NCI-H1048 (cell line): ENCODE measurements at regions not wholly inside any gene's neighbourhood (a gene's known extent, or its start where the extent isn't known, plus 50 kb on each side); places are given as distances from the start of the nearest gene placed in this dataset.
"Not testable (repeated sequence)": the region's sequence is repeated elsewhere in the genome, so short reads cannot be mapped to it uniquely, and the experiment has no call there.

Experiments
- DNase-seq: peaks from one replicate; lab custom pipeline; 2025; lab: John Stamatoyannopoulos, UW

DNA sequence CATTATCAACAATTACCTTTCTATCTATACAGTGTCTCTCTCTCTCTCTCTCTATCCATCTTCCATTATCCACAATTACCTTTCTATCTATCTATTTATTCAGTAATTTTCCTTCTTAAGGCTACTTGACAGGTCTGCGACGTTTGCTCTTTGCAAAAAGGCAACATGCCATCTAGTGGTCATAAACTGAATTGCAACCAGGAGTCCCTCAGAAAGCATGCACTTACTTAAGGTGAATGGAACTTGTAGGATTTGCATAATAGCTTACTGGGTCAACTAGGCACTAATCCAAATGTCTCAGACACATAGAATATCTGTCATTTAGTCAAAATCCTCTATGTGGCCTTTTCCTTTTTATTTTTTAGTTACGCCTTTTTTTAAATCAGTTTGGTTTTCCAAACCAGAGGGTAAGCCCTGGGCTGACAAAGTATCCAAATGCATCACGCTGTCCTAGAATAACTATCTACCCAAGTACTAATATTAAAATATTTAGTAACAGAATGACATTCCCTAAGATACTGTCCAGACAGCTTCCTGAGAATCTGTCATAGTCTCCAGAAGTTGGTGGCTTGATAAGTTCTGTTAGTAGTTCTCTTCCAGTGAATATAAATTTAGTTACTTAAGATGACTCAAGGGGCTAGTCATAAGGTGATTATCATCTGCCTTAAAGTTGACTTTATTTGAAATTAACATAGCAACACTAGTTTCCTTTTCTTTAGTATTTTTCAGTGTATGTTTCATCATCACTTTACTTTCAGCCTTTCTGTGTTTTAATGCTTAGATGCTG is 208.3 kb downstream of the PPP1R3A start:
- peak; percentile 73 for DNase-seq

DNA sequence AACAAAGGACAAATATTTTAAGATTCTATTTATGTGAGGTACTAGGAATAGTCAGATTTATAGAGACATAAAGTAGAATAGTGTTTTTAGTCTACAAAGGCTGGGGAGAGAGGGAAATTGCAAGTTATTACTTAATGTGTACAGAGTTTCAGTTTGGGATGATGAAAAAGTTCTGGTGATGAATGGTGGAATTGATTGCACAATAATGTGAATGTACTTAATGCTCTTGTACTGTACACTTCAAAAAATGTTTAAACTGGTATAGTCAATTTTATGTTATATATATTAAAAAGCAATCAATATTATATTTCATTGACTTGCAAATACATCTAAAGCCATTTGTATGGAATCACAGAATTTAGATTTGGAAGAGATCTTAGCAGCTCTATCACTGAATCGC is 213.4 kb downstream of the PPP1R3A start:
- no peak for DNase-seq

DNA sequence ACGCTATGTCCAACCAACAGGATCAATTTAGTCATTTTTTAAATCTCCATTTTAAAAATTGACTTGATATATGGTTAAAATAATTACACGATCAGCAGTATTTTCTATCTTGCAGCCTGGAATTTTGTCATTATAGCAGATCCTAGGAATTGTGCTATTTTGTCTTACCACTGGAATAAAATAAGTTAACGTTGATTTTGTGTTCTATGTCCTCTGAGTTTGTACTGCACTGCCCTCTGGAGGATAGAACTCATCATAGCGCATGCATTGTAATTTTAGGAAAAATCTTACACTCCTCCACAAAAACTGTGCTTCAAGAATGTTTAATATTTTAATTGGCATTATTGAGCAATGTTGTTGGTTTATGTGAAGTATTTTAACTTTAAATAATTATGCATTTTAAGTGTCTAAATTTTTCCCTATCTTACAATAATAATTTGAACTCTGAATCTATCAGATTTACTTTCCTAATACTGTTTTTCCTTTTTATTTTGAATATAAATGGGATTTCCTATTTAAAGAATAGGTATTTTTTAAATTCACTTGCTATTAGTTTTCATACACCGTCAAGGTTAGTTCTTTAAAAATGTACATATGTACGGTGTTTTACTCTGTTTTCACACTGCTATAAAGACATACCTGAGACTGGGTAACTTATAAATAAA is 220.1 kb downstream of the PPP1R3A start:
- no peak for DNase-seq

DNA sequence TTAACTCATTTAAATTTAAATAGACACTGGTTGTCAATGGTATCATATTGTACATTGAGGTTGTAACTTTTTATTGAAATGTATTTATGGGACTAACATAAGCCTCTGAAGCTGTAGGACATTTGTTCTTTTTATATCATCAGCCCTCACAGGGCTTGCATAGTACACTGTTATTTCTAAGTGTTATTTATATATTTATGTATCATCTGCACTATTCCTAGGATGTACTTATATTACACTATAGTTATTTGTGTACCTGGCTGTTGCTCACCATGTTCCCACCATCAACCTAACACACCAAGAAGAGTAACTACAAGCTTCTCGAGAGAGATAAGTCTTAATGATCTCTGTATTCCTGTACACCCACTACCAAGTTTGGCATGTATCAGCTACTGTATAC is 224.7 kb downstream of the PPP1R3A start:
- no peak for DNase-seq

DNA sequence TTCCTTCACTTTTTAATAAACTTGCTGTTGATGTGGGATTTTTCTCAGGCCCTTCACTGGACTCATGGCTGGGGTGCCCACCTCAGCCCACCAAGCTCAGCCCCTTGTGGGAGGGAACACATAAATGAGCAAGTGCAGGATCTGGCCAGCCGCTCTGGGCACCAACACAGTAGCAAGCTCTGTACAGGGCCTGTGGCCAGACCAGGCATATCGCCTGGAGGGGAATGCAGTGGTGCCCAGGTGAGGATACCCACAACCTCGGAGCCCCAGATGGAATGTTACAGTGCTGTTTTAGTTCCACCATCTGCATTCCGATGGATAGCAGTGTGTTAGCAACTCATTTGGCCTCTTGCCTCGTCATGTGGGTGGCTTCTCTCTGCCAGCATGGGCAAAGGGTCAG is 234.6 kb downstream of the PPP1R3A start:
- DNase-seq: no peak

DNA sequence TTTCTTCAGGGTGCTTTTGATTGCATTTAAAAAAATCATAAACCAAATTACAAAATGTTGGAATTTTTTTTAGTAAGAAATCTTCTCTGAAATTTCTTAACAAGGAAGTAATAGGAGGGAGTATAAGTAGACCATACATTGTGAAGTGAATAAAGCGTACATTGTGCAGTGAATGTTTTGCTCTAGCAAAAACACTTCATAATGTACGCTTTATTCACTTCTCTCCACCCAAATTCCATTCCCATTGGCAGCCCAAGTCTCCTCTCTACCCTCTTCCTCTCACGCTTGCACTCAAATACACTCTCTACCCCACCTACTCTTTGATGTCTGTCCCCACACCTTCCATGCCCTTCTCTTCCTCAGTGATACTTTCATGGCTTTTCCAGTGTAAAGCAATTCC is 241.0 kb downstream of the PPP1R3A start:
- DNase-seq: no peak

DNA sequence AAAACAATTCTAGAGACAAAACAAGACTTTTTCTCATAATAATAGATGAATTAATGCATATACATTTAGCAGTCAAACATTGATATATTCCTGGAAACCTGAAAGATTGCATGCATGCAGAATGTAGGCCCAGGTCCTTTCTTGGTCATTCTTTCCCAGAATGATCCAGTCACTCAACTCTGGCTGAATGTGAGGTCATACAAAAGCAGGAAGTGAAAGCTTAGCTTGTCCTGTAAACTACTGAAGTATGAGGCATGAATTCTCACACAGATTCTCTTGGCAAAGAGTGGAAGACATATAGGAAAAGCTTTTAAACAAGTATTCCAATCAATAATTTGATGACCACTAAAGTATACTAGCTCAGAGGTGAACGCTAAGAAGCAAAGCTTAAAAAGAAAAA is 253.9 kb downstream of the PPP1R3A start:
- no peak for DNase-seq

DNA sequence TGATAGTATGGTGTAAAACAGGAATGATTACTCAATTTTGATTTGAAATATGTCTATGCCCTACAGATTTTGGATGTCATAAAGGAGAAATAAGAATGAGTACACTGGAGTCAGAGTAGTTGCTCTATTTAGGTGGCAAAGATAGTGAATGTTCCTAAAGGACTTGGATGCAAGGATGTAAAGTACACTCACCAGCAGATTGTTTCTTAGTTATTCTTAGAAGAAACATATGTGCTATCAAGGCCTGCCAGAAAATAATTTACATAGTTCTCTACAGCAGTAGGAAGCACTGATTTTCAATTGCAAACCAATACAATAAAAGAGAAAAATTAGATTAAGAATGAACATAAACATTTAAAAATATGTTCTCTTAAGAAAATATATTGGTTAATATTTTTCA is 259.4 kb downstream of the PPP1R3A start:
- DNase-seq: no peak

DNA sequence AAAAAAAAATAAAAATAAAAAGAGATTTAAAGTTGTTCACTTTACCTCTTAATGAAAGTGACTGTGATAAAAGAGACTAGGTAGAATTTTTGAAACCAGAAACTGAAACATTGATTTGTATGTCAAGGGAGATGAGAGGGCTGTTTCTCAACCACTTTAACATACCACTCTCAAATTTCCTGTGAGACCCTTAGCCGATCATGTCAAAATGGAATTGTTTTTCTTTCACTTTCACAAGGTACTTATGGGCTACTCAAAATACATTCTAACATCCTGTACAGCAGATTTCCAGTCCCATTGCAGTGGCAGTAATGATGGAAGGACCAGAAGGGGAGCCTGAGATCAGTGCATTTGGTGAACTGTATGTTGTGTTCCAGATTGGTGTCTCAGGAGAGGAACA is 261.2 kb downstream of the PPP1R3A start:
- DNase-seq: no peak

DNA sequence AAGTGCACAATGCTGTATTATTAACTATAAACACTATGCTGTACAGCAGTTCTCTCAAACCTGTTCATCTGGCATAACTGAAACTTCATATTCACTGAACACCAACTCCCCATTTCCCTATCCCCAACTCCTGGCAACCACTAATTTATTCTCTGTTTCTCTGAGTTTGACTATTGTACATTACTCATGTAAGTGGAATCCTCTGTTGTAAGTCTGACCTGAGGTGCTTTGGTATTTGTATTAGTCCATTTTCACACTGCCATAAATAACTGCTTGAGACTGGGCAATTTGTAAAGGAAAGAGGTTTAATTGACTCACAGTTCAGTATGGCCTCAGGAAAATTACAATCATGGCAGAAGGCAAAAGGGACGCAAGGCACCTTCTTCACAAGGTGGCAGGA is 266.3 kb downstream of the PPP1R3A start:
- DNase-seq: no peak

DNA sequence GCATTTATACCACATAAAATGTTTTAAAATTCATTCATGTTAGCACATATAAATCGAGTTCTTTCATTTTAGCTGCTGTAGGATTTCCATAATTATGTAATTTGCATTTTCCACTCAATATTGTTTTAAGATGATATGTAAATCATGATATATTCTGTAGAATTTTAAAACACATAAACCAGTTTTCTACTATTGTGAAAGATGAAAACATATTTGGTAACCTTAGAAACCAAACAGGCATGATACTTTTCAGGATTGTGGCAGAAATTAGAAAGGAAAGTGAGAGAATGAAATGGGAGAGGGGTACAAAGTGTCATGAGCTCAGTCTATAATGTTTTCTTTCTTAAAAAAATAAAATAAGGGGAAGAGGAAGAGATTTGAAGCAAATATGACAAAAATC is 269.3 kb downstream of the PPP1R3A start:
- DNase-seq: peak; percentile 43

DNA sequence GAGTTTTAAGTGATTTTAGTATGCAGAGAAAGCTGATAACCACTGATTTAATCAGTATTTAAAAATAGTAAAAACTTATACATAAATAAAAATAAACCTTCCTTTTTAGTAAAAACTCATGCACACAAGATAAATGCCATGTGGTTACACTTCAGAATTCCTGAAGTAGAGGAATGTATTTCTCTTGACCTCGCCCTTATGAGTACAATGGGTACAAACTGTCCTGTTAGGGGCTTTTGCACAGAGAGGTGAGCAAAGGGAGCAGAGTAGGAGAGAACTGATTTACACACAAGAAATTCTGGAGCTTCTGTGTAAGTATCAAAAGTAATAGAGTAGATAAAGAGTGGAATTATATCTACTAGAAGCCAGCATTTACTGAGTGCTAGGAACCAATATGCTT is 279.6 kb downstream of the PPP1R3A start:
- DNase-seq: no peak

DNA sequence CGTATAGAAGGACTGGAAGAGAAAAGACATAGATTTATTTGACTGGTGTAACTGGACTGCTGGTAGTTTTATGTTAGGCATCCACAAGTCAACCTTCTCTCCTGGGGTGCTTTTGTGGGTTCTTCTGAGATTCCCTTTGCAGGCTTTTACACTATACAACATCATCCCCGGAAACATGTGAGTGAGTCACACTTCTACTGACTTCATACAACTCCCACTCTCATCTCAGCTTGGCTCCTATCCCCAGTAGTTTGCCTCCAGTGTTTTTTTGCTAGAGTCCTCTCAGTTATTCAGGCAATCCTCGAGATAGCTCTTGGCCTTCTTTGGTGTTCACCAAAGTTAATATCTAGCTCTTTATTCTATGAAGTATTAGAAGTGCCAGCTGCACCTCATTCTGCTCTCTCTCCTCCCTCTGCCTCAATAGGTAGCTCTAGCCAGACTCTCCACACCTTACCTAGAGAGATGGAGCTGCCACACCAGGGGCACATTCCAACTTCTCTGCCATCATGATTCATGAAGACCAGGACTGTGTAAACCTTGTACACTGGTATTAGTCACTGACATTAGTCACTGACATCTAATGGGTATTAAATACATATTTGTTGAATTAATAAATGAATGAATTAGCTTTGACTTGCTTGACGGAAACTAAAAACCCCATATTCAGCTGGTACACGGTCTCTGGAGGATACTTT is 281.9 kb downstream of the PPP1R3A start:
- DNase-seq: no peak

DNA sequence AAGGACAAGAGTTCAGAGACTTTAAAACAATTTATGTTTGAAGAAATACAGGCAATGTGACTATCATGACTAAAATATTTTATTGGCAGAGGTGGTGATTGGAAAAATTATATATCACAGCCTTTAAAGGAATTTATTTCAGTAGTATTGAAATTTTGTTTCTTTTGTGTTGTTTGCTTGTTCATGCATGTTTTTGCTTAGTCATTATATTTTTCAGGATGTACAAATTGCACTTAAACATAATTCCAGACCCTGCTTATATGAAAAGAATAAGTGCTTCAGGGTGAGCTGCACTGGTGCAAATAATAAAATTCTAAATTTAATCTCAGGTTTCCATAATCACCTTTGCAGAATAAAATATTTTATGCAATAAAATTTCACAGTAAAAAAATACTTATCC is 283.3 kb downstream of the PPP1R3A start:
- DNase-seq: no peak

DNA sequence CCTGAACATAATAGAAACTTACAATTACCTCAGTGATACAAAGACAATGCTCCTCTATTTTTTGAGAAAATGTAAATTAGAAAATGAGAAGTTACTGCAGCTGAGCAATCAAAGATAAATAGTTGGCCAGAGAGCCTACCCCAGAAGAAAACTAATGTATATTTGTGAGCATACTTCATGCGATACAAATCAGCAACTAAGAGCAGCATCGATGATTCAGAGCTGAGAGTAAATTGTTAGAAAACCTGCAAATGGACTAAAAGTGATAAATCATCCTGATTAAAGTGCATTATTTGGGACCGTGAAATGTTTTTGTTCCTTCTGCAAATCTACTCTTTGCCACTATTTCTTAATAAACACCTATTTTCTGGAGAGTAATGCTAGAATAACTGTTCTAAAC is 285.7 kb downstream of the PPP1R3A start:
- DNase-seq: no peak

DNA sequence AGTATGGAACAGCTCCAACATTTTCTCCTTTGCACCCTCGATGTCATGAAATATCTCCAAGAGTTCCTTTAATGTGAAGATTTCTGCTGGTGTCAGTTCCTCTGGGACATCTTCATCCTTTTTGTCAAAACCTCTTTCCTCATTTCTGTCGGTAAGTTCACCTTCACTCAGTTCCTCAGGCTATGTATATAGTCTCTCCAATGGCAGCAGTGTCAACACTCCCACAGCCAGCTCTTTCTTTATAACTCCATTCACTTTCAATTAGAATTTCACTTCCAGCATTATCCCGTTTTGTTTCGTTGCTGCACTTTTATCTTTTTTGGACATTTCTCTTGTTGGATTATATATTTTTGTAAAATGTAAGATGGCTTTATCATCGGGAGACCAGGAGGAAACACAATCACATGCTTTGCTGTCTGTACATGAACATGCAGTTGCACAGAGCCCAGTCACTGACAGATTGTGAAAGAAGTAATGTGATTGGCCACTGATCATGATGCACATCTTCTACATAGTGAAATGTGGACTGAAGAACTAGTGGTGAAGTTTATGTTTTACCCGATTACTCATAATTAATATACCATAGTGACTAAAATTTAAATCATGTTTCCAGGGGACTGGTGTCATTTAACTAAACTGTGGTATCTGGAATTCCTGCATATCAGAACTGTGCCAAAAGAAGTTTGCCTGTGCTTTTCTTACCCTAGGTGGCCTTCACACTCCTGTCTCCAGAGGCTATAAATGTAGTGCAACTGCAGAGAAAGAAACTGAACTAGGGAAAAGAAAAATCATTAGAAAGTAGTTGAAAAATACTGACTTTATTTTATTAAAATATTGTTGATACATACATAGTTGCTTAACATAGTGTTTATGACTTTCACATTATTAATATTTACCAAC is 289.6 kb downstream of the PPP1R3A start:
- DNase-seq: no peak

DNA sequence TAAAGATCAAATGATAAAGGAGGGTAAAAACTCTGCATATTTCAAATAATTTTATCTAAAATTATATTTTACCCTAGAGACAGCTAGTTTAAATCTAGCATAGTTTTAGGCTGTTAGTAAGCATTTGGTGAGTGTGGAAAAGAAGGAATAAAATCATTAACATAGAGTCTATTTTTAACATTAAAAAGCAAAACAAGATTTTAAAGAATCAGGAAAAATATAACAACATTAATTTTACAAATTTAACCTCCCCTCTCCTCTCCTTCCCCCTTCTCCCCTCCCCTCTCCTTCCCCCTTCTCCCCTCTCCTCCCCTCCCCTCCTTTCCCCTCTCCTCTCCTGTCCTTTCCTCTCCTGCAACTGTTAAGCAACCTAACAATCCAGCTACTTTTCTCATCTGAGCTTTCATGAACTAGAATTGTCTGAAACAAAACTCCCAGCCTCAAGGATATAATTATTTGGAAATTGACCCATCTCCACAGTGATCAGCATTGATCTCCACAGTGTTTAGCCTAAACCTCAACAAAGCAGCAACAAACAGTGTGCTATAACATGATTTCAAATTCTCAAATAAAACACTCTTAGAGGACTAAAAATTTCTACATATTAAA is 293.2 kb downstream of the PPP1R3A start:
- no peak for DNase-seq

DNA sequence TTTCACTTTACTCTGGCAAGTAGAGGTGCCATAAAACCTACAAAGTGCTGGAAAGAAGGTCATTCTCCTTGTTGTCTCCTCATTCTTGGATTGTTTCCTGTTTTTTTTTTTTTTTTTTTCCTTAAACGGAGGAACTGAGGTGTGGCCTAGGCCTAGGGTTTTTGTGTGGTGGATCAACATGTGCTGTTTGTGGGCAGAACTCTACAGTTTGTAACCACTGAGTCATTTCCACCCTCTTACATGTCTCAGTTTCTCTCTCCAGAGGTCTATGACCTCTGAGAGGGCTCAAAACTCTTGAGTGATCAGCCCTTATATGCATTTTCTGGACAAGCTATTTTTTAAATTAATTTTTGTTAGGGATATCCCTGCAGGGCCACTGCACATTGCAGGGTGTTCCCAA is 296.0 kb downstream of the PPP1R3A start:
- DNase-seq: no peak

DNA sequence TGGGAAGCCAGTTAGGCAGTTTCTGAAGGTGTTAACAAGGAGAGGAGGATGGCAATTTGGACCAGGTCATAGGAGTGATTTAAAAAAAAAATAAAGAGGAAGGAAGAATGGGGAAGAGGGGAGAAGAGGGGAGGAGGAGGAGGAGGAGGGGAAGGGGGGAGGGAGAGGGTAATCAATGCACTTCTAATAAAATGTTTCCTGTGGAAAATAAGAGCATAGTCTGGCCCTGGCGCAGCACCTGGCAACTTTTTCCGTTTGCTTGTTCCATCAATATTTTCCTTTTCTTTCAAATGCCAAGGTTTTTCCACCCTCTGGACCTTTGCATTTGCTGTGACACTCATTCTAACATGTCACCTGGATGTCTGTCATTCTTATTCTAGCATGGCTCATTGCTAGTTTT is 308.2 kb downstream of the PPP1R3A start:
- no peak for DNase-seq

DNA sequence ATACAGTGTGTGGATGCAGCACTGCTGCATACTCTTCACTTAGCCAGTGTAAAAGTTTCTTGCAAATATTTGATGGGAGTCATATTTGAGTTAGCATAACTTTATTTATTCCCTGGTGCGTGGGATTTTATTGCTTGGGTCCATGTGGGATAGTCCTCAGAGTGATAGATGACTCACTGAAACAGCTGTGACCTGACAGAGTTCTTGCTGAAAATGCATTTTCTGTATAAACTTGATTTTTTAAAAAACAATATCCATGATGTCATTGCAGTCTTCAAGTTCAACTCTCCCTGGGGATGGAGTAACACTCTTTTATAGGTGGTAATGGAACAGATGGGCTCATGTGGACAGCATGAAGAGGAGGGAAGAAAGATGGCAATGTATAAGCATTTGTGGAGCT is 310.0 kb downstream of the PPP1R3A start:
- no peak for DNase-seq

DNA sequence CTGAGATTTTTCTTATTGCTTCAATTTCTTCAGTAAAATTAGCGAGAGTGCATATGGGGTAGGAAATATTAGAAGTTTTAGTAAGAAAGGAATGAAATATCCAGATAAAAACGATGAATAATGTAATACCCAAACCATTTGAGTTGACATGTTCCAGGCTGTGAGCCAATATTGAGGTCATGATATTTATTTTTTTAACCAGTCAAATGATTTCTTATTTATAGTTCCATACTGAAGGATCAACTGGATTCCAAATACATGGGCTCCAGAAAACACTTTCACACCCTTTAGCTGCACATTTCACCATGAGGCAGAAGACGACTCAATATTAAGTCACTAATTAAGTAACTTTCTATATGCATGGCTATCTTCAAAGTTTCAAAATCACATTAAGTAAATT is 312.5 kb downstream of the PPP1R3A start:
- no peak for DNase-seq

DNA sequence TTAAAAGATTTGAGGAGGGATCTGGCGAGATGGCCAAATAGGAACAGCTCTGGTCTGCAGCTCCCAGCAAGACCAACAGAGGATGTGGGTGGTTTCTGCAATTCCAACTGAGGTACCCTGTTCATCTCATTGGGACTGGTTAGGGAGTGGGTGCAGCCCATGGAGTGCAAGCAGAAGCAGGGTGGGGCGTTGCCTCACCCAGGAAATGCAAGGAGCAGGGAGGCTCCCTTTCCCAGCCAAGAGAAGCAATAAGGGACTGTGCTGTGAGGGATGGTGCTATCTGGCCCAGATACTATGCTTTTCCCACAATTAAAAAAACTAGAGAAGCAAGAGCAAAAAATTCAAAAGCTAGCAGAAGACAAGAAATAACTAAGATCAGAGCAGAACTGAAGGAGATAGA is 318.4 kb downstream of the PPP1R3A start:
- not testable (repeated sequence) for DNase-seq
